Tibial nerve (tissue), 3 donors: ENCODE measurements at regions not wholly inside any gene's neighbourhood (a gene's known extent, or its start where the extent isn't known, plus 50 kb on each side); places are given as distances from the start of the nearest gene placed in this dataset.

ENCODE experiments used
- POLR2A ChIP-seq, 2 donors: fragments of 450-650 bp; IDR thresholded peaks; one replicate each; pipeline ENCODE4 v1.6.1; 2017; ENCODE audit warnings: antibody characterized with exemption in 2 of 2, mild to moderate bottlenecking in 2 of 2, moderate library complexity in 2 of 2
- TF ChIP-seq, protein P1 (sequence below), 5 experiments: fragments of 200-600 bp in 3 of 5; fragments of 450-650 bp in 2 of 5; sonication (generic) in 3 of 5; IDR thresholded peaks; one replicate each; pipeline ENCODE4 v1.5.1; 2016 to 2019; ENCODE audit warnings: antibody characterized with exemption in 5 of 5, mild to moderate bottlenecking in 3 of 5, moderate library complexity in 2 of 5

DNA sequence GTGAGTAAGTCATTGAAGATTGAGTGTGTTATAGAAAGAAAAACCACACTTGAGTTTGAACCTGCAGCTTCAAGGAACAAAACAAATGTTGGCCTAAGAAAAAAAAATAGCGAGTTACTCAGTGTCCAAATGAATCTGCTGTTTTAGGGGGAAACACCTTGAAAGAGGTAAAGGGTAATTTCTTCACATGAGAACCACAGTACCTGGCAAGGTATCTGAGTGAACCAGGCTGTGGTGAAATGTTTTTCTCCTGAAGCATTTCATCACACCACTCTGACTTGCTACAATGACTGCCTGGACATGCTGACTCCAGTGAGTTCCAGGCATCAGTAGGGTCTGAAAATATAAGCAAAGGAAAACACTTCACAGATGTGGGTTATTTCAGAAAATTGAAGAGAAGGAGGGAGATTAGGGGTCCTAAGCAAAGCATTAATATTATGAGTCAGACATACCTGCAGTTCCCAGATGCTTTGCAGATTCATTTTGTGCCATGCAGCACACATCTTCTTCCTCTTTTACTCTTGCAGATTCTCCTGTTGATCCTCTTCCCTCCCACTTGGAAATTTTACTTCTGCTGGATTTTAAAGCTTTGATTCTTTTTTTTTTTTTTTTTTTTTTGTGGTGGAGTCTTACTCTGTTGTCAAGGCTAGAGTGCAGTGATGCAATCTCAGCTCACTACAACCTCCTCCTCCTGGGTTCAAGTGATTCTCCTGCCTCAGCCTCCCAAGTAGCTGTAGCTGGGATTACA is 206.2 kb upstream of the SGK1 start:
- TF ChIP-seq, protein P1, sequence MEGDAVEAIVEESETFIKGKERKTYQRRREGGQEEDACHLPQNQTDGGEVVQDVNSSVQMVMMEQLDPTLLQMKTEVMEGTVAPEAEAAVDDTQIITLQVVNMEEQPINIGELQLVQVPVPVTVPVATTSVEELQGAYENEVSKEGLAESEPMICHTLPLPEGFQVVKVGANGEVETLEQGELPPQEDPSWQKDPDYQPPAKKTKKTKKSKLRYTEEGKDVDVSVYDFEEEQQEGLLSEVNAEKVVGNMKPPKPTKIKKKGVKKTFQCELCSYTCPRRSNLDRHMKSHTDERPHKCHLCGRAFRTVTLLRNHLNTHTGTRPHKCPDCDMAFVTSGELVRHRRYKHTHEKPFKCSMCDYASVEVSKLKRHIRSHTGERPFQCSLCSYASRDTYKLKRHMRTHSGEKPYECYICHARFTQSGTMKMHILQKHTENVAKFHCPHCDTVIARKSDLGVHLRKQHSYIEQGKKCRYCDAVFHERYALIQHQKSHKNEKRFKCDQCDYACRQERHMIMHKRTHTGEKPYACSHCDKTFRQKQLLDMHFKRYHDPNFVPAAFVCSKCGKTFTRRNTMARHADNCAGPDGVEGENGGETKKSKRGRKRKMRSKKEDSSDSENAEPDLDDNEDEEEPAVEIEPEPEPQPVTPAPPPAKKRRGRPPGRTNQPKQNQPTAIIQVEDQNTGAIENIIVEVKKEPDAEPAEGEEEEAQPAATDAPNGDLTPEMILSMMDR (IDR thresholded peaks at IDR 0.05) = no peak
- TF ChIP-seq POLR2A (IDR thresholded peaks at IDR 0.05) = no peak
